Testis (tissue), 2 donors: ENCODE measurements at regions not wholly inside any gene's neighbourhood (a gene's known extent, or its start where the extent isn't known, plus 50 kb on each side); places are given as distances from the start of the nearest gene placed in this dataset.

ENCODE experiments used
- POLR2A ChIP-seq: fragments of 450-650 bp; IDR thresholded peaks from one replicate; pipeline ENCODE4 v1.6.1; 2017; ENCODE audit warnings: antibody characterized with exemption, mild to moderate bottlenecking, moderate library complexity
- TF ChIP-seq, protein P1 (sequence below), 3 experiments: fragments of 450-650 bp in 2 of 3; fragments of 200-600 bp in 1 of 3; sonication (generic) in 1 of 3; IDR thresholded peaks; one replicate each; pipeline ENCODE4 v1.5.1; 2016 to 2019; ENCODE audit warnings: antibody characterized with exemption in 3 of 3, mild to moderate bottlenecking in 2 of 3, moderate library complexity in 1 of 3

DNA sequence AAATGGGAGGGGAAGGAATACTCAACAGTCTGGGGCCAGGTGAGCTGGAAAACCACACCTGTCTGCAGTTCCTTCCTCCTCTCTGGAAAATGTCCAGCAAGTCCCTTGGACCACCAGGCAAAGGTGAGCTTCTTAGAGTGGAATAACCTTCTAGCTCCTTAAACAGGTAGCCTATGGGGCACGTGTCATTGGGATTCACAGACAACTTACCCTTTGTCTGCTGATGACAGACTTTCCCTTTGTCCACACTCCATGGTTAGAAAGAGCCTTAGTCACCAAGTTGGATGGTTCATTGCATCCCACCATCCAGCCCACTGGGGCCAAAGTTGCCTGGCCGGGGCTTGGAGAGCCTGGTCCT is 98.0 kb upstream of the ITGA6 start:
- TF ChIP-seq, protein P1, sequence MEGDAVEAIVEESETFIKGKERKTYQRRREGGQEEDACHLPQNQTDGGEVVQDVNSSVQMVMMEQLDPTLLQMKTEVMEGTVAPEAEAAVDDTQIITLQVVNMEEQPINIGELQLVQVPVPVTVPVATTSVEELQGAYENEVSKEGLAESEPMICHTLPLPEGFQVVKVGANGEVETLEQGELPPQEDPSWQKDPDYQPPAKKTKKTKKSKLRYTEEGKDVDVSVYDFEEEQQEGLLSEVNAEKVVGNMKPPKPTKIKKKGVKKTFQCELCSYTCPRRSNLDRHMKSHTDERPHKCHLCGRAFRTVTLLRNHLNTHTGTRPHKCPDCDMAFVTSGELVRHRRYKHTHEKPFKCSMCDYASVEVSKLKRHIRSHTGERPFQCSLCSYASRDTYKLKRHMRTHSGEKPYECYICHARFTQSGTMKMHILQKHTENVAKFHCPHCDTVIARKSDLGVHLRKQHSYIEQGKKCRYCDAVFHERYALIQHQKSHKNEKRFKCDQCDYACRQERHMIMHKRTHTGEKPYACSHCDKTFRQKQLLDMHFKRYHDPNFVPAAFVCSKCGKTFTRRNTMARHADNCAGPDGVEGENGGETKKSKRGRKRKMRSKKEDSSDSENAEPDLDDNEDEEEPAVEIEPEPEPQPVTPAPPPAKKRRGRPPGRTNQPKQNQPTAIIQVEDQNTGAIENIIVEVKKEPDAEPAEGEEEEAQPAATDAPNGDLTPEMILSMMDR (IDR thresholded peaks at IDR 0.05): no peak
- TF ChIP-seq POLR2A: no peak
